NK-92 treated with Interleukin-12 subunit alpha and Interleukin-12 subunit beta, amount 100 ng/mL, for 24 hours (cell line): ENCODE measurements at regions not wholly inside any gene's neighbourhood (a gene's known extent, or its start where the extent isn't known, plus 50 kb on each side); places are given as distances from the start of the nearest gene placed in this dataset.

ENCODE experiments used
- DNase-seq: peaks from one replicate; lab custom pipeline; 2025; lab: John Stamatoyannopoulos, UW

GRCh38 chr10:130370721-130371120 is 234.5 kb downstream of the GLRX3 start:
- no peak for DNase-seq

- no peak for DNase-seq
Measured at GRCh38 chr10:130371156-130371555, 235.0 kb downstream of the GLRX3 start.

- DNase-seq: no peak
Measured at GRCh38 chr10:130371666-130372065, 235.5 kb downstream of the GLRX3 start.

GRCh38 chr10:130372222-130372621 is 236.0 kb downstream of the GLRX3 start:
- DNase-seq: no peak

GRCh38 chr10:130372866-130373265 is 236.7 kb downstream of the GLRX3 start:
- no peak for DNase-seq

GRCh38 chr10:130377986-130378540 is 241.9 kb downstream of the GLRX3 start:
- no peak for DNase-seq

GRCh38 chr10:130378556-130379400 is 242.6 kb downstream of the GLRX3 start:
- no peak for DNase-seq

GRCh38 chr10:130380056-130380455 is 243.9 kb downstream of the GLRX3 start:
- DNase-seq: no peak

- no peak for DNase-seq
Measured at GRCh38 chr10:130382031-130382430, 245.8 kb downstream of the GLRX3 start.

GRCh38 chr10:130387936-130388580 is 251.9 kb downstream of the GLRX3 start:
- no peak for DNase-seq

- no peak for DNase-seq
Measured at GRCh38 chr10:130388746-130389145, 252.6 kb downstream of the GLRX3 start.

- DNase-seq: no peak
Measured at GRCh38 chr10:130389906-130390305, 253.7 kb downstream of the GLRX3 start.

GRCh38 chr10:130392031-130392430 is 255.8 kb downstream of the GLRX3 start:
- no peak for DNase-seq

GRCh38 chr10:130393342-130393741 is 257.2 kb downstream of the GLRX3 start:
- no peak for DNase-seq

- no peak for DNase-seq
Measured at GRCh38 chr10:130394832-130395231, 258.6 kb downstream of the GLRX3 start.

- DNase-seq: no peak
Measured at GRCh38 chr10:130395248-130395936, 259.2 kb downstream of the GLRX3 start.

GRCh38 chr10:130396044-130396443 is 259.9 kb downstream of the GLRX3 start:
- DNase-seq: no peak

GRCh38 chr10:130398090-130398994 is 262.2 kb downstream of the GLRX3 start:
- no peak for DNase-seq

- no peak for DNase-seq
Measured at GRCh38 chr10:130399425-130399950, 263.3 kb downstream of the GLRX3 start.

GRCh38 chr10:130400890-130401289 is 264.7 kb downstream of the GLRX3 start:
- no peak for DNase-seq
